ENCODE measurements at regions not wholly inside any gene's neighbourhood (a gene's known extent, or its start where the extent isn't known, plus 50 kb on each side); places are given as distances from the start of the nearest gene placed in this dataset.
"Not testable (repeated sequence)": the region's sequence is repeated elsewhere in the genome, so short reads cannot be mapped to it uniquely, and the experiment has no call there.

GRCh38 chr2:49619804-49620203 is 465.5 kb upstream of the FSHR start:
- Histone ChIP-seq H3K9me2 (ENCODE audit: low read depth, low read length) (no peaks in the 10 kb centered on the region), H3F3A (ENCODE audit: insufficient read depth, low read length) (no peaks in the 10 kb centered on the region)

GRCh38 chr2:49618491-49618890 is 464.2 kb upstream of the FSHR start:
- no peak overlapping the region for H2AFZ ChIP-seq (ENCODE audit: low read length)
- no peak overlapping the region for H3K4me3 ChIP-seq (ENCODE audit: low read depth, low read length, poor library complexity, severe bottlenecking)
- TF ChIP-seq EZH2 (IDR thresholded peaks at IDR 0.05; ENCODE audit: borderline replicate concordance, low read length) (no peak), CTCF (IDR thresholded peaks at IDR 0.05; ENCODE audit: low read length) (no peak)
- no peaks in the 10 kb centered on the region for H3K27me3 ChIP-seq (ENCODE audit: insufficient read depth, low read length)
- H3K4me1 ChIP-seq (ENCODE audit: insufficient read depth, low read length, severe bottlenecking), result no peaks in the 10 kb centered on the region
- H3K9ac ChIP-seq (ENCODE audit: low read length), result no peak overlapping the region
- H4K20me1 ChIP-seq (ENCODE audit: insufficient read depth, low read length), result no peaks in the 10 kb centered on the region
- H3K36me3 ChIP-seq (ENCODE audit: insufficient read depth, low read length), result no peaks in the 10 kb centered on the region
- no peaks in the 10 kb centered on the region for H3K79me2 ChIP-seq (ENCODE audit: insufficient read depth, low read length)
- no peak overlapping the region for H3K27ac ChIP-seq (ENCODE audit: low read depth, low read length, poor library complexity, severe bottlenecking)
- no peaks in the 10 kb centered on the region for H3F3A ChIP-seq (ENCODE audit: insufficient read depth, low read length)
- no peaks in the 10 kb centered on the region for H3K9me3 ChIP-seq (ENCODE audit: low read length)
- no peaks in the 10 kb centered on the region for H3K9me2 ChIP-seq (ENCODE audit: low read depth, low read length)
- no peak overlapping the region for H3K4me2 ChIP-seq (ENCODE audit: low read length)

More at GRCh38 chr2:49619804-49620203, 465.5 kb upstream of the FSHR start:
- no peaks in the 10 kb centered on the region for H3K36me3 ChIP-seq (ENCODE audit: insufficient read depth, low read length)
- H3K4me3 ChIP-seq (ENCODE audit: low read depth, low read length, poor library complexity, severe bottlenecking), result no peak overlapping the region
- TF ChIP-seq CTCF (IDR thresholded peaks at IDR 0.05; ENCODE audit: low read length), result no peak
- no peak for TF ChIP-seq EZH2 (IDR thresholded peaks at IDR 0.05; ENCODE audit: borderline replicate concordance, low read length)
- no peak overlapping the region for H3K9ac ChIP-seq (ENCODE audit: low read length)
- no peak overlapping the region for H3K27ac ChIP-seq (ENCODE audit: low read depth, low read length, poor library complexity, severe bottlenecking)
- no peaks in the 10 kb centered on the region for H4K20me1 ChIP-seq (ENCODE audit: insufficient read depth, low read length)
- no peak overlapping the region for H2AFZ ChIP-seq (ENCODE audit: low read length)
- no peak overlapping the region for H3K4me2 ChIP-seq (ENCODE audit: low read length)
- H3K79me2 ChIP-seq (ENCODE audit: insufficient read depth, low read length), result no peaks in the 10 kb centered on the region
- H3K4me1 ChIP-seq (ENCODE audit: insufficient read depth, low read length, severe bottlenecking), result no peaks in the 10 kb centered on the region
- H3K27me3 ChIP-seq (ENCODE audit: insufficient read depth, low read length), result no peaks in the 10 kb centered on the region
- H3K9me3 ChIP-seq (ENCODE audit: low read length), result no peaks in the 10 kb centered on the region

GRCh38 chr2:49616800-49617199 is 462.5 kb upstream of the FSHR start:
- TF ChIP-seq CTCF (IDR thresholded peaks at IDR 0.05; ENCODE audit: low read length) (peak; percentile 46), EZH2 (IDR thresholded peaks at IDR 0.05; ENCODE audit: borderline replicate concordance, low read length) (no peak)
- H3K36me3 ChIP-seq (ENCODE audit: insufficient read depth, low read length), result no peaks in the 10 kb centered on the region
- H3K4me2 ChIP-seq (ENCODE audit: low read length), result no peak overlapping the region

GRCh38 chr2:49611796-49612195 is 457.5 kb upstream of the FSHR start:
- not testable (repeated sequence) for H4K20me1 ChIP-seq (ENCODE audit: insufficient read depth, low read length); H3K36me3 ChIP-seq (ENCODE audit: insufficient read depth, low read length); H3K9me2 ChIP-seq (ENCODE audit: low read depth, low read length); H3K4me1 ChIP-seq (ENCODE audit: insufficient read depth, low read length, severe bottlenecking); H3K27ac ChIP-seq (ENCODE audit: low read depth, low read length, poor library complexity, severe bottlenecking); H3K9me3 ChIP-seq (ENCODE audit: low read length); H3F3A ChIP-seq (ENCODE audit: insufficient read depth, low read length); H3K4me2 ChIP-seq (ENCODE audit: low read length); H3K9ac ChIP-seq (ENCODE audit: low read length); H3K4me3 ChIP-seq (ENCODE audit: low read depth, low read length, poor library complexity, severe bottlenecking); H2AFZ ChIP-seq (ENCODE audit: low read length); H3K79me2 ChIP-seq (ENCODE audit: insufficient read depth, low read length); H3K27me3 ChIP-seq (ENCODE audit: insufficient read depth, low read length)

More at GRCh38 chr2:49616800-49617199, 462.5 kb upstream of the FSHR start:
- no peaks in the 10 kb centered on the region for H3K27me3 ChIP-seq (ENCODE audit: insufficient read depth, low read length)
- H3K4me3 ChIP-seq (ENCODE audit: low read depth, low read length, poor library complexity, severe bottlenecking), result no peak overlapping the region
- no peaks in the 10 kb centered on the region for H3K79me2 ChIP-seq (ENCODE audit: insufficient read depth, low read length)
- H2AFZ ChIP-seq (ENCODE audit: low read length), result no peak overlapping the region
- H3K9me2 ChIP-seq (ENCODE audit: low read depth, low read length), result no peaks in the 10 kb centered on the region
- no peaks in the 10 kb centered on the region for H3K9me3 ChIP-seq (ENCODE audit: low read length)
- H3F3A ChIP-seq (ENCODE audit: insufficient read depth, low read length), result no peaks in the 10 kb centered on the region
- no peak overlapping the region for H3K9ac ChIP-seq (ENCODE audit: low read length)
- no peaks in the 10 kb centered on the region for H4K20me1 ChIP-seq (ENCODE audit: insufficient read depth, low read length)
- no peaks in the 10 kb centered on the region for H3K4me1 ChIP-seq (ENCODE audit: insufficient read depth, low read length, severe bottlenecking)
- H3K27ac ChIP-seq (ENCODE audit: low read depth, low read length, poor library complexity, severe bottlenecking), result no peak overlapping the region

All from OCI-LY1 (cell line).